NCI-H748 (cell line): ENCODE measurements at regions not wholly inside any gene's neighbourhood (a gene's known extent, or its start where the extent isn't known, plus 50 kb on each side); places are given as distances from the start of the nearest gene placed in this dataset.
"Not testable (repeated sequence)": the region's sequence is repeated elsewhere in the genome, so short reads cannot be mapped to it uniquely, and the experiment has no call there.

Experiments
- DNase-seq: peaks from one replicate; lab custom pipeline; 2025; ENCODE audit not compliant: unreplicated experiment; lab: John Stamatoyannopoulos, UW

- not testable (repeated sequence) for DNase-seq
These were observed 107.6 kb upstream of the ADGRG2 start for GRCh38 chrX:19229896-19230295.

DNA sequence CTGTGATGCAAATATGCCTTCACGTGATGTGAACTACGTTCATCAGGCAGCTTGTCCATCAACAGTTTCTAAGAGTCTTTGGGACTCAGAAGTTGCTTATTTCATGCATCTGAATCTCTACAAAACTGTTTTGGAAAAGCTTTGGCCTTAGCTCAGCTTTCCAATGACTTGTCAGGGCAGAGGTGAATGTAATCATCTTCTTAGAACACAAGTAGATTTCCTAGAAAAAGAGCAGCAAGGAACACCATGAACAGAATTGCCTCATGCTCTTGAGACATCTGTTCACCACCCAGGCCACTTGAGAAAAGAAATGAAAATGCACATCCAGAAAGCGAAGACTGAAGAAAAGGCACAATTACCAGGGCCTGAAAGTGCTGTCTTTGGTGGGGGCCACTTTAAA, 105.8 kb upstream of the PDHA1 start:
- no peak for DNase-seq

DNA sequence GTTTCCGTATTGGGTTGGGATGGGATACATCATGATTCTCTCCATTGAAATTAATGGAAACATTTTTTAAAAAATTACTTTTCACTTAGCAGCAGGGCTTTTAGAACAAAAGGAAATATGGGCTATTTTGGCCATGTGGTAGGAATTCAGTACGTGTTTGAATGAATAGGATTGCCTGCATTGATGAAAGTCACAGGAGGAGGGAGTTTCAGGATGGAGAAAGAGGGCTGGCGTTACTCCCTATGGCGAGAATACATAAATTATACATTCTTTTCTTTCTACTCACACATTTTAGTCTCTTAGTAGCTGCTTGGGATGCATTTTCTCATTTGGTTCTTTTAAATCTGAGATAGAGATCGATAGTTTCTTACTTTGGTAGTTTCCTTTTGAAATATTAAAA, 100.3 kb upstream of the PDHA1 start:
- peak; percentile 0 for DNase-seq

DNA sequence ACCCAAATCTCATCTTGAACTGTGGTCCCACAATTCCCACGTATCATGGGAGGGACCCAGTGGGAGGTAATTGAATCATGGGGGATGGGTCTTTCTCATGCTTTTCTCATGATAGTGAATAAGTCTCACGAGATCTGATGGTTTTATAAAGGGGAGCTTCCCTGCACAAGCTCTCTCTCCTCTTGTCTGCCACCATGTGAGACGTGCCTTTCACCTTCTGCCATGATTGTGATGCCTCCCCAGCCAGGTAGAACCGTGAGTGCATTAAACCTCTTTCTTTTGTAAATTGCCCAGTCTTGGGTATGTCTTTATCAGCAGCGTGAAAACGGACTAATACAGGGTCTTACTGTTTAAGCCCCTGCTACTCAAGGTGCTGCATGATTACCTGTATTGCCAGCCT, 98.8 kb upstream of the PDHA1 start:
- DNase-seq: not testable (repeated sequence)

- DNase-seq: no peak
These were observed 97.9 kb upstream of the PDHA1 start for GRCh38 chrX:19245711-19246269.

DNA sequence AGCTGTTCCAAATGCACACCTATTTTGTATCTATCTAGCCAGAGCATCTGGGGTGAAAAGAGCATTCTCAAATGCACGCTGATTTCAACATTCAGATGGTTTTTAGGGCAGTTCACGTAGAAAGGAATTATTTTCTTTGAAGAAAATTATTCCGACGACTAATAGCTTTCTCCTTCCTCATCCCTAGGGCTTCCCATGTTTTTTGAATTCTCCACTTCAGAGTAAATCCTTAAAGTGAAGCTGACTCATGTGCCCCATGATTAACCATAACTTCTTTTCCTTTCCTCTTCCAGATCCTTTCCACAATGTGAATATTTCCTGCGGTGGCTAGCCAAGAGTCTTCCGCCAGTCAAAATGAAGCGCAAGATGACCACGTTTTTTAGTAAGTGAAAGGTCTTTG, 86.7 kb upstream of the PDHA1 start:
- no peak for DNase-seq

DNA sequence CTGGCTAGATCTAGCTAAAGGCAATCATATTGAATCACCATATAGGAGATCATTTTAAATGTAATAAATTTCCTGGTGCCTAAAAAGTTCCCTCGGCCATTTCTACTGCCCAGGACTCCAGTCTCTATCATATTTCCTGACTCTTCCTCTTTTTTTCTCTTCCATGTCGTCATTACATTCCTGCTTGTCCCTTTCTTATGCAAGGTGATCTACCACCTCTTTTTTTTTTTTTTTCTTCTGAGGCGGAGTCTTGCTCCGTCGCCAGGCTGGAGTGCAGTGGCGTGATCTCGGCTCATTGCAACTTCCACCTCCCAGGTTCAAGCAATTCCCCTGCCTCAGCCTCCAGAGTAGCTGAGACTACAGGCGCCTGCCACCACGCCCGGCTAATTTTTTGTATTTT, 82.7 kb upstream of the PDHA1 start:
- DNase-seq: not testable (repeated sequence)

- DNase-seq: no peak
These were observed 73.0 kb upstream of the PDHA1 start for GRCh38 chrX:19270727-19271126.

DNA sequence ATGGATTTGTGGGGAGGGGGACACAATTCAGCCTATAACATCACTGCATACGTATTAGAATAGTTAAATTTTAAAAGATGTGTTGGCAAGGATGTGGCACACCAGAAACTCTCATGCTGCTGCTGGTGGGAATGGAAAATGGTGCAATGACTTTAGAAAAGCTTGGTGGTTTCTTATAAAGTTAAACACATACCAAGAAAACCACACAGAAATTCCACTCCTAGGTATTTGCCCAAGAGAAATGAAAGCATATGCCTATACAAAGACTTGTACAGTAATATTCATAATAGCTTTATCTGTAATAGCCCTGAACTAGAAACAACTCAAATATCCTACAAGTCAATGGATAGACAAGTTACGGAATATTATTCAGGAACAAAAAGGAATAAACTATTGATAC, 71.3 kb upstream of the PDHA1 start:
- DNase-seq: no peak

GRCh38 chrX:19280636-19281035, 63.1 kb upstream of the PDHA1 start:
- DNase-seq: no peak

DNA sequence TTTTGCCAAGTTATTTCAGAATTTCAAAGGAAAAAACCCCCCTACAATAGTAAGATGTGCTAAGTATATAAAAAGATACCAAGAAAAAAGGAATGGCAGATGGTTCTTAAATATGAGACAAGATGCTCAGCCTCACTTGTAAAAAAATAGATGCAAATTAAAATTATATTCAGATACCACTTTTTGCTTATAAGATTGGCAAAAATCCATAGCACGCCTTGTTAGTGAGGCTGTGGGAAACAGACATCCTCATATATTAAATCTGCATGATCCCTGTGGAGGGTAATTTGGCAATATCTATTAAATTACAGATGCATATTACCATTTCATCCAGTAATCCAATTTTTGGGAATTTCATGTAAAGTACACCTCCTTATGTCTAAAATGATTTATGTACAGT, 62.5 kb upstream of the PDHA1 start:
- no peak for DNase-seq

- DNase-seq: no peak
These were observed 60.0 kb upstream of the PDHA1 start for GRCh38 chrX:19283597-19284339.

GRCh38 chrX:19285857-19286256, 57.9 kb upstream of the PDHA1 start:
- no peak for DNase-seq

DNA sequence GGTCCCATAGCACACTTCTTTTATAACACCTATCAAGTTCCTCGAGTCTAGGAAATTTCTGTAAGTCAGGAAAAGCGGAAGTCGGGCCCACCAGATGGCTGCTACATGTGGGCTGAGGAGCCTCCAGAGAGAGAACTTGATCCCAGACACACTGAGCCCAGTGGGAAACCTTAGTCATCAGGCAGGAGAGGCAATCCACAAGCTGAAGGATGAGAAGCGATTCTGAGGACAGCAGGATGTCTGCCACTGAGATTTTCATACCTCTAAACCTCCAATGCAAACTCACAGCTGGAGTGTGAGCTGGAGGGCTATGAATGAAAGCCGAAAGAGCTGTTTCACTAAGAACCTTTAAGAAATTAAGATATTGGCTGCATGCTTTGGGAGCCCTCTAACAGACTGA, 52.6 kb upstream of the PDHA1 start:
- no peak for DNase-seq

DNA sequence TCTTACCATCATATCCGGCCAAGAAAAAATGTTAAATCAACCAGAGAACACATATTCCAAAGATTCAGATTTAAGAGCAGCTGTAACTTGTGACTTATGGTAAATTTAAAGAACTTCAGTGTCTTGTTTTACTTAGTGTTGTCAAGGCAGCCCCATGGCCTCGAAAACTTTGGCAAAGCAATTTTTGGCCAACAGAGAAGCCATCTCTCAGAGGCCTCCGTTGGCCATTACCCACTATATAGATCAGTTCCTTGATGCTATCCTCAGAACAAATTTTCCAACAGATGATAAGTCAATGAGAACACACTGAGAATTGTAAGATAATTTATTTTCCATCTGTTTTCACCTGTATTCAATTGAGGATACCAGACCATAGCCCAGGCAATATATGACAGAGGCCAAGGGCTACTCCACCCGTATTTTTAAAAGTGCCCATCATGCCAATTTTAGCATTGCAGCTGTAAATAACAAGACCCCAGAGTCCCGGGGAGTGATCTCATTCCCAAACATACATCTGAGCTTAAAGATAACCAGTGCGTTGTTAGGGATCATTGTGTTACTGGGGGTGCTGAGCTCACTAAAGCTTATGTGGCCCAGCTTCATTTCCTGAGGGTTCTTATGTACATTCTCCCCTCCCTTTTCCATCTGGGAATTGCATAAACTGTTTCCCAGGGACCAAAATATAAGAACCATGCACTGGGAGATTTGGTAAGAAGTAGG, 50.0 kb upstream of the PDHA1 start:
- DNase-seq: no peak
